NT2/D1 (cell line): ENCODE measurements at regions not wholly inside any gene's neighbourhood (a gene's known extent, or its start where the extent isn't known, plus 50 kb on each side); places are given as distances from the start of the nearest gene placed in this dataset.

Experiments
- DNase-seq: peaks from one replicate; pipeline ENCODE4 v3.0.0-alpha.2; 2011; ENCODE audit warnings: low read depth, low spot score
- H3K27me3 ChIP-seq: 2 replicates; pipeline ENCODE4 v1.6.0; 2011; ENCODE audit warnings: mild to moderate bottlenecking; ENCODE audit not compliant: insufficient read length, insufficient read depth
- H3K36me3 ChIP-seq: 2 replicates; pipeline ENCODE4 v1.6.1; 2011; ENCODE audit warnings: mild to moderate bottlenecking, low read length, mixed read lengths; ENCODE audit not compliant: insufficient read depth, insufficient read length
- H3K4me1 ChIP-seq: 2 replicates; pipeline ENCODE4 v1.5.1; 2011; ENCODE audit not compliant: insufficient read depth, insufficient read length
- H3K4me3 ChIP-seq: 2 replicates; pipeline ENCODE4 v1.5.1; 2011; ENCODE audit warnings: low read depth; ENCODE audit not compliant: insufficient read length
- H3K9ac ChIP-seq: 2 replicates; pipeline ENCODE4 v1.6.0; 2011; ENCODE audit warnings: low read depth; ENCODE audit not compliant: insufficient read length
- H3K9me3 ChIP-seq: 2 replicates; pipeline ENCODE4 v1.5.1; 2011; ENCODE audit warnings: mild to moderate bottlenecking, low read length; ENCODE audit not compliant: insufficient read depth
- SUZ12 ChIP-seq: IDR thresholded peaks from 2 replicates; pipeline ENCODE4 v1.6.1; 2011; ENCODE audit not compliant: insufficient read length, insufficient read depth; ENCODE audit errors: extremely low read depth
- YY1 ChIP-seq: IDR thresholded peaks from 2 replicates; pipeline ENCODE4 v1.6.1; 2011; ENCODE audit not compliant: insufficient read length, insufficient read depth
- ZNF274 ChIP-seq: IDR thresholded peaks from 2 replicates; pipeline ENCODE4 v1.6.1; 2011; ENCODE audit warnings: mild to moderate bottlenecking, low read depth, low read length

- TF ChIP-seq SUZ12 (no peak), YY1 (no peak), ZNF274 (no peak)
- Histone ChIP-seq H3K36me3 (no peaks in the 10 kb centered on the region), H3K4me1 (no peaks in the 10 kb centered on the region), H3K4me3 (no peak overlapping the region), H3K27me3 (no peaks in the 10 kb centered on the region), H3K9ac (no peak overlapping the region), H3K9me3 (no peaks in the 10 kb centered on the region)
- no peak for DNase-seq
Measured at GRCh38 chr21:27812279-27812678, 845.4 kb upstream of the ADAMTS5 start.

- H3K27me3 ChIP-seq, result no peaks in the 10 kb centered on the region
- TF ChIP-seq SUZ12, result no peak
- TF ChIP-seq ZNF274, result no peak
- no peak for TF ChIP-seq YY1
- no peak for DNase-seq
- no peak overlapping the region for H3K9ac ChIP-seq
- no peak overlapping the region for H3K4me3 ChIP-seq
- no peaks in the 10 kb centered on the region for H3K4me1 ChIP-seq
- no peaks in the 10 kb centered on the region for H3K9me3 ChIP-seq
- no peaks in the 10 kb centered on the region for H3K36me3 ChIP-seq
Measured at GRCh38 chr21:27808923-27809322, 842.0 kb upstream of the ADAMTS5 start.

- H3K4me1 ChIP-seq, result no peaks in the 10 kb centered on the region
- no peaks in the 10 kb centered on the region for H3K27me3 ChIP-seq
- no peak overlapping the region for H3K9ac ChIP-seq
- no peak overlapping the region for H3K4me3 ChIP-seq
- H3K9me3 ChIP-seq, result no peaks in the 10 kb centered on the region; the same call in 1 of the 2 replicates
- no peaks in the 10 kb centered on the region for H3K36me3 ChIP-seq
- no peak for DNase-seq
- TF ChIP-seq ZNF274, result no peak
- TF ChIP-seq YY1, result no peak
- no peak for TF ChIP-seq SUZ12
Measured at GRCh38 chr21:27807596-27807995, 840.7 kb upstream of the ADAMTS5 start.

- no peaks in the 10 kb centered on the region for H3K4me1 ChIP-seq
- no peaks in the 10 kb centered on the region for H3K36me3 ChIP-seq
- H3K27me3 ChIP-seq, result no peaks in the 10 kb centered on the region
- TF ChIP-seq YY1 (no peak), SUZ12 (no peak), ZNF274 (no peak)
- H3K4me3 ChIP-seq, result no peak overlapping the region
- no peak for DNase-seq
- H3K9me3 ChIP-seq, result no peaks in the 10 kb centered on the region; the same call in 1 of the 2 replicates
- H3K9ac ChIP-seq, result no peak overlapping the region
Measured at GRCh38 chr21:27806281-27806680, 839.4 kb upstream of the ADAMTS5 start.

- H3K36me3 ChIP-seq, result no peaks in the 10 kb centered on the region
- no peaks in the 10 kb centered on the region; the same call in 1 of the 2 replicates for H3K9me3 ChIP-seq
- no peak overlapping the region for H3K4me3 ChIP-seq
- no peak for DNase-seq
- no peaks in the 10 kb centered on the region for H3K27me3 ChIP-seq
- no peak for TF ChIP-seq YY1
- no peak for TF ChIP-seq ZNF274
- no peak for TF ChIP-seq SUZ12
- H3K9ac ChIP-seq, result no peak overlapping the region
- H3K4me1 ChIP-seq, result no peaks in the 10 kb centered on the region
Measured at GRCh38 chr21:27805696-27806095, 838.8 kb upstream of the ADAMTS5 start.

- Histone ChIP-seq H3K36me3 (no peaks in the 10 kb centered on the region), H3K27me3 (no peaks in the 10 kb centered on the region), H3K4me3 (no peak overlapping the region), H3K4me1 (no peaks in the 10 kb centered on the region), H3K9ac (no peak overlapping the region), H3K9me3 (no peaks in the 10 kb centered on the region; the same call in 1 of the 2 replicates)
- TF ChIP-seq SUZ12 (no peak), ZNF274 (no peak), YY1 (no peak)
- no peak for DNase-seq
Measured at GRCh38 chr21:27804515-27804914, 837.6 kb upstream of the ADAMTS5 start.

GRCh38 chr21:27803571-27803970 is 836.7 kb upstream of the ADAMTS5 start:
- no peak overlapping the region for H3K4me3 ChIP-seq
- DNase-seq, result no peak
- no peaks in the 10 kb centered on the region for H3K27me3 ChIP-seq
- no peak for TF ChIP-seq YY1
- TF ChIP-seq ZNF274, result no peak
- no peak for TF ChIP-seq SUZ12
- H3K36me3 ChIP-seq, result no peaks in the 10 kb centered on the region
- no peak overlapping the region for H3K9ac ChIP-seq
- H3K9me3 ChIP-seq, result no peaks in the 10 kb centered on the region; the same call in 1 of the 2 replicates
- no peaks in the 10 kb centered on the region for H3K4me1 ChIP-seq
